CD4-positive, alpha-beta memory T cell (primary cell): ENCODE measurements at regions not wholly inside any gene's neighbourhood (a gene's known extent, or its start where the extent isn't known, plus 50 kb on each side); places are given as distances from the start of the nearest gene placed in this dataset.

Experiments
- CTCF ChIA-PET: fragments of 350-600 bp; sonication (Branson Sonifier 250); formaldehyde crosslinking; loops from one replicate; lab custom pipeline; 2021; ENCODE audit warnings: inconsistent platforms; ENCODE audit not compliant: partially characterized antibody; lab: Charles Lee
- POLR2A ChIA-PET: fragments of 350-600 bp; sonication (Branson Sonifier 250); formaldehyde crosslinking; loops from one replicate; lab custom pipeline; 2021; ENCODE audit not compliant: partially characterized antibody; lab: Charles Lee
- DNase-seq, 5 donors: peaks; one replicate each; pipeline versions ENCODE4 v3.0.0 to v3.0.0-alpha.2; 2020 to 2022; ENCODE audit warnings: mixed read lengths in 1 of 5
- H3K27ac ChIP-seq: one replicate; pipeline ENCODE4 v1.7.0; 2013; ENCODE audit warnings: low read depth, low read length
- H3K27me3 ChIP-seq: 2 replicates; pipeline ENCODE4 v1.7.0; 2013; ENCODE audit warnings: mild to moderate bottlenecking, low read length, moderate library complexity; ENCODE audit not compliant: insufficient read depth
- H3K36me3 ChIP-seq: 2 replicates; pipeline ENCODE4 v1.7.0; 2013; ENCODE audit warnings: mild to moderate bottlenecking, low read length, moderate library complexity; ENCODE audit not compliant: insufficient read depth
- H3K4me1 ChIP-seq: 2 replicates; pipeline ENCODE4 v1.7.0; 2013; ENCODE audit warnings: mild to moderate bottlenecking, low read length, moderate library complexity; ENCODE audit not compliant: insufficient read depth
- H3K4me3 ChIP-seq, 2 donors: one replicate each; pipeline ENCODE4 v1.7.0; 2013; ENCODE audit warnings: low read length in 2 of 2, mild to moderate bottlenecking in 1 of 2
- H3K9me3 ChIP-seq, 2 donors: one replicate each; pipeline ENCODE4 v1.7.0; 2013; ENCODE audit warnings: low read length in 2 of 2, control low read depth in 1 of 2; ENCODE audit not compliant: control insufficient read depth in 1 of 2
- H3K27ac Mint-ChIP-seq, 7 donors: one replicate each; pipeline ENCODE4 v1.8.0; 2020 to 2021; ENCODE audit warnings: mixed read lengths in 7 of 7, mild to moderate bottlenecking in 6 of 7, inconsistent platforms in 3 of 7, moderate library complexity in 3 of 7
- H3K27me3 Mint-ChIP-seq, 2 donors: one replicate each; pipeline ENCODE4 v1.8.0; 2020 to 2021; ENCODE audit warnings: mixed read lengths in 2 of 2
- H3K36me3 Mint-ChIP-seq, 2 donors: one replicate each; pipeline ENCODE4 v1.8.0; 2020 to 2021; ENCODE audit warnings: mixed read lengths in 2 of 2, inconsistent platforms in 1 of 2, mild to moderate bottlenecking in 1 of 2
- H3K4me1 Mint-ChIP-seq, 4 donors: one replicate each; pipeline ENCODE4 v1.8.0; 2020 to 2021; ENCODE audit warnings: mixed read lengths in 4 of 4, mild to moderate bottlenecking in 1 of 4
- H3K4me3 Mint-ChIP-seq, 8 donors: one replicate each; pipeline ENCODE4 v1.8.0; 2020 to 2021; ENCODE audit warnings: mixed read lengths in 8 of 8, mild to moderate bottlenecking in 7 of 8, moderate library complexity in 6 of 8, inconsistent platforms in 3 of 8
- H3K9me3 Mint-ChIP-seq, 8 donors: one replicate each; pipeline ENCODE4 v1.8.0; 2020 to 2021; ENCODE audit warnings: mixed read lengths in 8 of 8, mild to moderate bottlenecking in 5 of 8, inconsistent platforms in 3 of 8, moderate library complexity in 1 of 8
- intact Hi-C: fragments of 100-400 bp; cut with micrococcal nuclease; formaldehyde crosslinking; loops from one replicate; pipeline ENCODE4 v1.15.1; 2023

DNA sequence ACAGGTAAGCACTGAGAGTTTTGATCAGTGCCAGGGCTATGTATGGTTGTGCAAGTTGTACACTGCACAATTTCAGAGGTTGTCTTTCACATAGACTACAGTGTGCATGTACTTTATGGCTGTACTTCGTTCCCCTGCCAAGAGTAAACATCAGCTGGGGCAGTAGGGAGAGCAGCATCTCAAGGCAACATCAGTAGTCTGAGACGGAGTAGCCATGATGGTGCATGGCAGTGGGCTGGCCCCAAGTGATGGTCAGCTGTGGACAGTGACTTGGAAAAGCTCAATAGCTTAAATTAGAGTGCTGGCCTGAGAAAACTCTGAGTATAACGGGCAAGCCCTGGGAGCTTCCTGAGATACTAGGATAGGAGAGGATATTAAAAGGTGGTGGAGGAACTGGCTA, 165.5 kb downstream of the TFAP2B start:
- POLR2A ChIA-PET: no interaction called here
- Histone ChIP-seq H3K36me3 (no peaks in the 10 kb centered on the region), H3K9me3 (no peaks in the 10 kb centered on the region), H3K27ac (no peak overlapping the region), H3K4me1 (no peaks in the 10 kb centered on the region), H3K27me3 (no peaks in the 10 kb centered on the region), H3K4me3 (no peak overlapping the region)
- Mint-ChIP-seq H3K4me3 (no peak overlapping the region), H3K27ac (no peak overlapping the region), H3K9me3 (peaks cover 0 to 4% (median under 1%) of the 10 kb centered on the region in 8 donors), H3K27me3 (no peaks in the 10 kb centered on the region), H3K4me1 (no peaks in the 10 kb centered on the region), H3K36me3 (no peaks in the 10 kb centered on the region)
- no peak for DNase-seq
- CTCF ChIA-PET: no interaction called here
- intact Hi-C loops: no loop called here

DNA sequence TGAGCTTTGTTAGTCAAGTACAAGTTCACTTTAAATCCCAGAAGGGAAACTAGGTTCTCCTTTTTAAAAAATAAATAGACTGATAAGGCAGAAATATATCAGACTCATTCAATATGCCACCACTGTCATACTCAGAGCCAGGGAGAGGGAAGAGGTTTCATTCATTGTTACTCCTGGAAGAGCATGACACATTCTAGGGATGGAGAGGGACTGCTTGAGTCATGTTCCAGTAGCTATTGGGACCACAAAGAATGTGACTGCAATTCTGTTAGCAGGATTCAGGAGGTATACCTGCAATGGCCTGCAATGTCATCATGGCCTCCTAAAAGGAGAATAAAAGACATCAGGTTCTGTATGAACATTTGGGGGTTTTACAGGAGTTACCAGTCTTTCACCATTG, 167.6 kb downstream of the TFAP2B start:
- H3K4me1 Mint-ChIP-seq: no peaks in the 10 kb centered on the region
- H3K27me3 Mint-ChIP-seq: no peaks in the 10 kb centered on the region
- intact Hi-C loops: no loop called here
- H3K4me3 ChIP-seq: no peak overlapping the region
- no peak overlapping the region for H3K27ac Mint-ChIP-seq
- H3K9me3 ChIP-seq: no peaks in the 10 kb centered on the region
- no peaks in the 10 kb centered on the region for H3K36me3 Mint-ChIP-seq
- ChIA-PET POLR2A (no interaction called here), CTCF (no interaction called here)
- no peaks in the 10 kb centered on the region for H3K27me3 ChIP-seq
- H3K36me3 ChIP-seq: no peaks in the 10 kb centered on the region
- H3K4me1 ChIP-seq: no peaks in the 10 kb centered on the region
- H3K27ac ChIP-seq: no peak overlapping the region
- no peak for DNase-seq
- peaks cover 0 to 3% (median 0%) of the 10 kb centered on the region in 8 donors for H3K9me3 Mint-ChIP-seq
- no peak overlapping the region for H3K4me3 Mint-ChIP-seq

DNA sequence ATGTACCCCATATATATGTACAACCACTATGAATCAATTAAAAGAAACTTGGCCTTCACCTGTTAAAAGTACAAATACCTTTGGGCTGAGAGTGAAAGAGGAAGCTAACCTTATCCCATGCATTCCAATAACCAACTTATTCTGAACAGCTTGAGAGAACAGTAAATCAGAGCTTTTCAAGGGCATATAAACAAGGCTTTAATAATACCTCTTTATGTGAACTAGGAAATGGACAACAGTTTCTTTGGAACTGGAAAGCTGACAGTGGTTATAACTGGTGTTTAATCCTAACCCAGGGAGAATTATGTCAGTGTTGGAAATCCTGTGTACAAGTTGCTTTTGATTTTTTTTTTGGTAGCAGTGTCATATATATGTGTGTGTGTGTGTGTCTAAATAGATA, 170.5 kb downstream of the TFAP2B start:
- no peaks in the 10 kb centered on the region for H3K4me1 ChIP-seq
- no peak overlapping the region for H3K4me3 ChIP-seq
- H3K27me3 ChIP-seq: no peaks in the 10 kb centered on the region
- Mint-ChIP-seq H3K4me3 (no peak overlapping the region), H3K4me1 (no peaks in the 10 kb centered on the region), H3K9me3 (peaks cover 0 to 3% (median 0%) of the 10 kb centered on the region in 8 donors), H3K36me3 (no peaks in the 10 kb centered on the region), H3K27me3 (no peaks in the 10 kb centered on the region), H3K27ac (no peak overlapping the region)
- no peaks in the 10 kb centered on the region for H3K36me3 ChIP-seq
- ChIA-PET CTCF (no interaction called here), POLR2A (no interaction called here)
- intact Hi-C loops: no loop called here
- DNase-seq: no peak
- no peaks in the 10 kb centered on the region for H3K9me3 ChIP-seq
- no peak overlapping the region for H3K27ac ChIP-seq

DNA sequence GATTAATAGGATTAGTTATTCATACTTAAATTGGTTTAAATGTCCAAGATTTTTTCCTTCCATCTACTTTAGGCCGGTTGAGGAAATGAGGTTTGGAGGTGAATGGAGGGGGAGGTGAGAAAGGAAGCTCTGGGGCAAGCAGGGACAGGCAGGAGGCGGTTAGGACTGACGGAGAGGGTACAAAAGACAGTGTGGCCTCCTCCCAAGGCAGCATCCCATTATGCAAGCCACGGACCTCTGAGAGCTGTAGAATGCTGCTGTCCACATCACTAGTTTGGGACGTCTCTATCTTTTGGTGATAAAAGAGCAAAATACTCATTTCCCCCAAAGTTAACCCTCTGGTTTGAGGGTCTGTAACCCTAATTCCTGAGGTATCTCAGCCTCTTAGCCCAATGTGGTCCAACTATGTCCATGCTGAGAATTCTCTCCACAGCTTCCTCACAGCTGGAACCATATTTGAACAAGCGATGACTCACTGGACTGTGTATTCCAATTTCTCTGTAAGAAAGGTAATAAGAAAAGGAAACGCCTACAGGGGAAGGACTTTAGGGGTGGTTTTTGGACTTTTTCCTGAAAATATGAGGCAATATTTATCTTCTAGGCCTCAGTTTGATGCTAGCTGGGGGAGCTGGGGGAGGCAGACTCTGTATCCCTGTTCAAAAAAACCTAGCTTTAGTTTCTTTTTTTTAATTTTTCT, 172.2 kb downstream of the TFAP2B start:
- intact Hi-C loops: no loop called here
- Mint-ChIP-seq H3K9me3 (peaks cover 0 to 3% (median 0%) of the 10 kb centered on the region in 8 donors), H3K4me3 (no peak overlapping the region), H3K27ac (no peak overlapping the region), H3K27me3 (no peaks in the 10 kb centered on the region), H3K4me1 (no peaks in the 10 kb centered on the region), H3K36me3 (no peaks in the 10 kb centered on the region)
- Histone ChIP-seq H3K27me3 (no peaks in the 10 kb centered on the region), H3K4me3 (no peak overlapping the region), H3K4me1 (no peaks in the 10 kb centered on the region), H3K36me3 (no peaks in the 10 kb centered on the region), H3K27ac (no peak overlapping the region), H3K9me3 (no peaks in the 10 kb centered on the region)
- ChIA-PET POLR2A (no interaction called here), CTCF (no interaction called here)
- DNase-seq: no peak

DNA sequence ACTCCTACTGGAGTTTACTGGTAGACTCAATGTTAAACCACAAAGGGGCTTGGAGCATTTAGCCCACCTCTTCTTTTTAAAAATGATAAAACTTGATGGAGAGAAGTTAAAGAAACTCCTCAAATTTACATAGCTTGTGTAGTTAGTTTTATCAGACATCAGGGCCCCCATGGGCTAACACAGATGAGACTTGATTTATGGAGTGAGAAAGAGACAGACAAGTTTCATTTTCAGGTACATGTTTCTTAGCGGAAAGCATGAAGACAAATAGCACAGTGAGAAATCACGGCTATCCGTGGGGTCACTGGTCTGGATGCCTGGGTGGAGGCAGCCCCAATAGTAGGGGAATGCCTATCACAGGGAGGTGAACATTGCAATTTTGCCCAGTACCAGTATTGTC, 173.6 kb downstream of the TFAP2B start:
- Mint-ChIP-seq H3K27me3 (no peaks in the 10 kb centered on the region), H3K9me3 (peaks cover 0 to 3% (median 0%) of the 10 kb centered on the region in 8 donors), H3K27ac (no peak overlapping the region), H3K36me3 (no peaks in the 10 kb centered on the region), H3K4me1 (no peaks in the 10 kb centered on the region), H3K4me3 (no peak overlapping the region)
- intact Hi-C loops: no loop called here
- DNase-seq: no peak
- H3K9me3 ChIP-seq: no peaks in the 10 kb centered on the region
- CTCF ChIA-PET: no interaction called here
- H3K27me3 ChIP-seq: no peaks in the 10 kb centered on the region
- H3K4me1 ChIP-seq: no peaks in the 10 kb centered on the region
- H3K27ac ChIP-seq: no peak overlapping the region
- H3K36me3 ChIP-seq: no peaks in the 10 kb centered on the region
- POLR2A ChIA-PET: no interaction called here
- H3K4me3 ChIP-seq: no peak overlapping the region

DNA sequence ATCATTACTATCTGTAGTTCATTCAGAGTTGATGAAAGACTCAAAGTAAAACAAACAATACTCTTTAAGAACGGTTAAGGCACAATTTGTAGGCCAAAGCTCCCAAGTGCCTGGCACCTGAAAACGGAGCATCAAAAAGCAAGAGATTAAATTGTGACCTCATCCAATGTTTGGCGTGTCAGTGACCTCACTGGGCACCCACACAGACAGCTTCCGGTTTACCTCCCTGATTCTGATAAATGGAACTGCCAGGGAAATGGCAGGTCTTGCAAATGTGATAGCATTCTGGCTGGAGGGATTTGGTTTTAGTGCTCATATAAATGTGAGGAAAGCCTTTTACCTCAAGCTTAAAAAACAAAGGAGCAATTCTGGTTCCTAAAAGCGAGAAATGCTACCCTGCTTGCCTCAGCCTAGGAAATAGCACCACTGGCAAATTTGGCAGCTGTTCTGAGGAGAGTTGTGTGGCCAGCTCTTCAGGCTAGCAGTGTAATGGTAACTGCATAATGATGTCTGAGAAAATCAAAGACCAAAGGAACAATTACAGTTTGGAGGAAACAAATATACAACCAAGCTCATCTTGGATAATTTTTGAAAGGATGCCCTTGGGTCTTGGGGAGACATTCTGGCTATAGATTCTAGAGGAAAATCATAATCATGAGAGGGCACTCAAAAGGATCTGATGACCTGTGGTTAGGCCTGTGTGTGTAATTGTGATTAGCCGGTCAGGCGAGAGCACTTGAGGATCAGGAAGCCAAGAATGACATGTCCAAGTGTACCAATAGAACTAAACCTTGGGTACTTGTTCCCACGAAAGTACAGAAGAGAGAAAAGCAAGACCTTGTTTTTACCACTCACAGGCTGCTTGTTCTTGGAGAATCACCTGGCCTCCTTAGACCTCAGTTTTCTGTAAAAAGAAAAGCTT, 174.3 kb downstream of the TFAP2B start:
- Histone ChIP-seq H3K9me3 (no peaks in the 10 kb centered on the region), H3K36me3 (no peaks in the 10 kb centered on the region), H3K4me1 (no peaks in the 10 kb centered on the region), H3K4me3 (no peak overlapping the region), H3K27ac (no peak overlapping the region), H3K27me3 (no peaks in the 10 kb centered on the region)
- Mint-ChIP-seq H3K27ac (no peak overlapping the region), H3K27me3 (no peaks in the 10 kb centered on the region), H3K4me3 (no peak overlapping the region), H3K9me3 (peaks cover 0 to 6% (median 0%) of the 10 kb centered on the region in 8 donors), H3K36me3 (no peaks in the 10 kb centered on the region), H3K4me1 (no peaks in the 10 kb centered on the region)
- no peak for DNase-seq
- intact Hi-C loops: no loop called here
- POLR2A ChIA-PET: no interaction called here
- CTCF ChIA-PET: interaction anchor here (0.6 to 1.3 kb wide), 2 partner anchors 11 to 197 kb away, joined by 3 read pairs; no protein-coding TSS in a partner anchor

DNA sequence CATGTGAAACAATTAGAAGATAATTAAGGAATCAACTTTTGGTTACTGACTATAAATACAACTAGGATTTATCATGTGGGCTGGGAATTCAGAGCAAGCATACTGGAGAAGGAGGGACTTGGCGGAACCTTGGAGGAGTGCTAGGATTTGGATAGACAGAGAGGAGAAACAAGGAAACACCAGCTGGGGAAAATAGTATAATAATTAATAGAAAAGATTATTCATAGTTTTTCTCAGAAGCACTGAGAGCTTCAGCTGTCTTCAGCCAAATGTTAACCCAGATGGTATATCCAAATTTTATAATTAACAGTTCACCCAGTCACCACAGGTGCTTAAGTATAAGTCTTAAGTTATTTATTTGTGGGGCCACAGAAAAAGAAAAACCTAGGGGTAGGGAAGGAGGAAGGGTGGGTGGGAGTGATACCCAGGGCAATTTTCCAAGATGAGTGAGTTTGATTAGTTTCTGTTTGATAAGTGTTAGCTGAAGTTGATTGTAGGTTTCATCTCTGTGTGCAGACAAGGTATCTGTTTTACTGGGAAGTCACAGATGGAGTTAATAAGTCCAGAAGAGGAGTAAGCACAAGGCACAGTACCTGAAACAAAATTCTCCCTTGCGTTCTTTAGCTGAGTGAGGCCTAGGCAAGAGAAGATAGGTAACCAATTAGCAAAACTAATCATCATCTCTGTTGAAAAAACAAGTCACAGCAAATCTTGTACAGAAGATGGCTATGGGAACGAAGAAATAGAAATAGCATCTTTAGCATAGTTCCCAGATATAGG, 175.5 kb downstream of the TFAP2B start:
- H3K27ac Mint-ChIP-seq: no peak overlapping the region
- no peaks in the 10 kb centered on the region for H3K4me1 Mint-ChIP-seq
- H3K27ac ChIP-seq: no peak overlapping the region
- H3K9me3 Mint-ChIP-seq: peaks cover 0 to 4% (median 0%) of the 10 kb centered on the region in 8 donors
- H3K4me3 Mint-ChIP-seq: no peak overlapping the region
- CTCF ChIA-PET: interaction anchor here (1.3 kb wide), 1 partner anchor 10 kb away, joined by 3 read pairs; no protein-coding TSS in a partner anchor
- H3K27me3 Mint-ChIP-seq: no peaks in the 10 kb centered on the region
- no peak for DNase-seq
- H3K4me1 ChIP-seq: no peaks in the 10 kb centered on the region
- H3K36me3 ChIP-seq: no peaks in the 10 kb centered on the region
- no peaks in the 10 kb centered on the region for H3K36me3 Mint-ChIP-seq
- H3K27me3 ChIP-seq: no peaks in the 10 kb centered on the region
- intact Hi-C loops: no loop called here
- POLR2A ChIA-PET: no interaction called here
- H3K9me3 ChIP-seq: no peaks in the 10 kb centered on the region
- H3K4me3 ChIP-seq: no peak overlapping the region
